ENCODE measurements at regions not wholly inside any gene's neighbourhood (a gene's known extent, or its start where the extent isn't known, plus 50 kb on each side); places are given as distances from the start of the nearest gene placed in this dataset.

GRCh38 chr3:10615715-10616114 is 110.3 kb upstream of the ATP2B2 start:
- intact Hi-C loops (cut with micrococcal nuclease), result no loop called here
- H4K20me1 ChIP-seq (ENCODE audit: insufficient read depth), result no peaks in the 10 kb centered on the region
- H3K4me3 ChIP-seq (replicated peaks in 1 of 2; ENCODE audit: low read depth in 1 of 2, low read length in 2 of 2), result no peak overlapping the region
- RAD21 ChIA-PET (ENCODE audit: low non-redundant PET in 1 of 2, low total read pairs in 2 of 2, uncharacterized antibody in 2 of 2, unreplicated experiment in 2 of 2), result no interaction called here
- H3K9ac ChIP-seq (ENCODE audit: low read length), result no peak overlapping the region
- no peak for DNase-seq (ENCODE audit: low read depth, low spot score)
- POLR2A ChIA-PET, result no interaction called here
- no TSS peak for BruUV-seq (replicated peaks)
- no peak overlapping the region for H2AFZ ChIP-seq (ENCODE audit: low read depth, low read length, poor library complexity, severe bottlenecking)
- no peak for ATAC-seq
- H3K27ac ChIP-seq (ENCODE audit: low read depth, low read length), result no peak overlapping the region
- no peaks in the 10 kb centered on the region for H3K9me2 ChIP-seq (ENCODE audit: insufficient read depth)
- no peak overlapping the region for H3K4me2 ChIP-seq (ENCODE audit: low read length)
- no peaks in the 10 kb centered on the region; a peak in 1 of 4 replicates for H3K9me3 ChIP-seq (ENCODE audit: control insufficient read depth in 1 of 2, insufficient read depth in 1 of 2, low read depth in 1 of 2, low read length in 2 of 2)
- no peaks in the 10 kb centered on the region for H3K4me1 ChIP-seq (ENCODE audit: control insufficient read depth in 1 of 2, insufficient read depth in 2 of 2, low read length in 2 of 2)
- no peaks in the 10 kb centered on the region for H3K79me2 ChIP-seq (ENCODE audit: insufficient read depth, low read length)
- no peaks in the 10 kb centered on the region for H3K36me3 ChIP-seq (ENCODE audit: control insufficient read depth in 1 of 2, insufficient read depth in 2 of 2, low read length in 2 of 2)
- TF ChIP-seq YY1 (IDR thresholded peaks at IDR 0.05; ENCODE audit: extremely low read depth, insufficient replicate concordance, low read depth, low read length), result no peak
- no peak for TF ChIP-seq SIN3A (IDR thresholded peaks at IDR 0.05; ENCODE audit: low read depth)
- TF ChIP-seq REST (IDR thresholded peaks at IDR 0.05; ENCODE audit: low read depth), result no peak
- no peak for TF ChIP-seq CBX3 (IDR thresholded peaks at IDR 0.05; ENCODE audit: low read depth)
- no peak for TF ChIP-seq EZH2phosphoT487 (IDR thresholded peaks at IDR 0.05; ENCODE audit: borderline replicate concordance)
- no peak for TF ChIP-seq POLR2AphosphoS5 (IDR thresholded peaks at IDR 0.05; ENCODE audit: low read depth, low read length)
- TF ChIP-seq SRF (IDR thresholded peaks at IDR 0.05; ENCODE audit: low read depth), result no peak
- no peak for TF ChIP-seq RAD21 (IDR thresholded peaks at IDR 0.05; ENCODE audit: low read depth)
- H3K27me3 ChIP-seq (ENCODE audit: insufficient read depth, low read length), result peaks cover 61% of the 10 kb centered on the region
- CTCF ChIA-PET, result no interaction called here

Measured in HCT116 (cell line).